HG02973 (cell line): ENCODE measurements at regions not wholly inside any gene's neighbourhood (a gene's known extent, or its start where the extent isn't known, plus 50 kb on each side); places are given as distances from the start of the nearest gene placed in this dataset.

ENCODE experiments used
- ATAC-seq: cut with Tn5 transposase; IDR thresholded peaks from one replicate; pipeline ENCODE4 v1.9.1; 2021; ENCODE audit warnings: moderate library complexity; ENCODE audit not compliant: unreplicated experiment

- ATAC-seq: no peak
Observed at GRCh38 chr5:12419075-12419474, 514.8 kb upstream of the CTNND2 start.

GRCh38 chr5:12413585-12413984, 509.3 kb upstream of the CTNND2 start:
- ATAC-seq: no peak

GRCh38 chr5:12413075-12413474, 508.8 kb upstream of the CTNND2 start:
- no peak for ATAC-seq

GRCh38 chr5:12399868-12400267, 495.6 kb upstream of the CTNND2 start:
- no peak for ATAC-seq

GRCh38 chr5:12392246-12392645, 488.0 kb upstream of the CTNND2 start:
- ATAC-seq: no peak

- no peak for ATAC-seq
Observed at GRCh38 chr5:12385095-12385494, 480.8 kb upstream of the CTNND2 start.

GRCh38 chr5:12384005-12384404, 479.8 kb upstream of the CTNND2 start:
- ATAC-seq: no peak

- no peak for ATAC-seq
Observed at GRCh38 chr5:12367973-12368372, 463.7 kb upstream of the CTNND2 start.

GRCh38 chr5:12360218-12360617, 456.0 kb upstream of the CTNND2 start:
- ATAC-seq: no peak

- ATAC-seq: no peak
Observed at GRCh38 chr5:12358371-12359090, 454.3 kb upstream of the CTNND2 start.

GRCh38 chr5:12357626-12358025, 453.4 kb upstream of the CTNND2 start:
- ATAC-seq: no peak

- ATAC-seq: no peak
Observed at GRCh38 chr5:12354686-12355085, 450.4 kb upstream of the CTNND2 start.

GRCh38 chr5:12343558-12343957, 439.3 kb upstream of the CTNND2 start:
- ATAC-seq: no peak

- ATAC-seq: no peak
Observed at GRCh38 chr5:12335938-12336337, 431.7 kb upstream of the CTNND2 start.

GRCh38 chr5:12332480-12332879, 428.2 kb upstream of the CTNND2 start:
- no peak for ATAC-seq

GRCh38 chr5:12330993-12331588, 426.8 kb upstream of the CTNND2 start:
- no peak for ATAC-seq

GRCh38 chr5:12330381-12330780, 426.1 kb upstream of the CTNND2 start:
- ATAC-seq: no peak

- no peak for ATAC-seq
Observed at GRCh38 chr5:12323637-12324229, 419.5 kb upstream of the CTNND2 start.

GRCh38 chr5:12322042-12322441, 417.8 kb upstream of the CTNND2 start:
- ATAC-seq: no peak

- ATAC-seq: no peak
Observed at GRCh38 chr5:12320331-12320730, 416.1 kb upstream of the CTNND2 start.

- ATAC-seq: no peak
Observed at GRCh38 chr5:12316812-12317211, 412.6 kb upstream of the CTNND2 start.

- ATAC-seq: no peak
Observed at GRCh38 chr5:12315461-12315860, 411.2 kb upstream of the CTNND2 start.
